Liver (tissue), 2 donors: ENCODE measurements at regions not wholly inside any gene's neighbourhood (a gene's known extent, or its start where the extent isn't known, plus 50 kb on each side); places are given as distances from the start of the nearest gene placed in this dataset.

Experiments used
- CTCF ChIP-seq: fragments of 150-350 bp; IDR thresholded peaks from 2 replicates; pipeline ENCODE4 v1.5.1; 2017; ENCODE audit warnings: improper control_type of control experiment, low read depth, low read length; ENCODE audit not compliant: missing input control
- REST ChIP-seq: IDR thresholded peaks from 2 replicates; pipeline ENCODE4 v1.6.1; 2016; ENCODE audit warnings: antibody characterized with exemption, mild to moderate bottlenecking
- ZBTB33 ChIP-seq: IDR thresholded peaks from 2 replicates; pipeline ENCODE4 v1.6.1; 2016; ENCODE audit warnings: antibody characterized with exemption
- donor health status: healthy.

GRCh38 chr11:76287227-76287626 lies 80.9 kb upstream of the WNT11 start:
- TF ChIP-seq CTCF (no peak), REST (no peak), ZBTB33 (no peak)
